ENCODE measurements at regions not wholly inside any gene's neighbourhood (a gene's known extent, or its start where the extent isn't known, plus 50 kb on each side); places are given as distances from the start of the nearest gene placed in this dataset.

DNA sequence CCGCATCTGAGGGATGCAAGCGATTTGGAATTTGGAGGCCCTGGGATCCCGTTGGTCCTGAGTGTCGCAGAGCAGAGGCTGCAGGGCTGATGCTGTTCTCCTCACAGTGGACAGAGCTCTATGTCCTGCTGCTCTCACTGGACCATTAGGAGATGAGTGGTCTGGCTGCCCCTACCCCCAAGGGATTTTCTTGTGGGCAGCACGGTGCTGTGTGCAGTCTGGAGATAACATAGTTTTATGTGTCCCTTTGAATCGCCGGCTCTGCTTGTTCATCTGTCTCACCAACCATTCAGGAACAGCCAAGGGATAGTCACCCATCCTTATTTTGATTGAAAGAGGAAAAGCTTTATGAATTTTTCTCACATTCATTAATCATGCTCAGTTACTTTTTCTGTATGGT, 49.9 kb downstream of the CHRM3 start:
- 86% methylated on average over 7 of the region's 7 CpGs for WGBS, 3 donors
- Histone ChIP-seq H3K27ac (no peak overlapping the region), H3K4me3 (no peak overlapping the region), H3K4me1 (no peaks in the 10 kb centered on the region), H3K36me3 (ENCODE audit: insufficient read depth in 1 of 2, low read depth in 1 of 2) (no peaks in the 10 kb centered on the region), H3K9me3 (no peaks in the 10 kb centered on the region), H3K27me3 (ENCODE audit: insufficient read depth in 3 of 3, low read length in 2 of 3) (no peaks in the 10 kb centered on the region)
- TF ChIP-seq, protein P1, sequence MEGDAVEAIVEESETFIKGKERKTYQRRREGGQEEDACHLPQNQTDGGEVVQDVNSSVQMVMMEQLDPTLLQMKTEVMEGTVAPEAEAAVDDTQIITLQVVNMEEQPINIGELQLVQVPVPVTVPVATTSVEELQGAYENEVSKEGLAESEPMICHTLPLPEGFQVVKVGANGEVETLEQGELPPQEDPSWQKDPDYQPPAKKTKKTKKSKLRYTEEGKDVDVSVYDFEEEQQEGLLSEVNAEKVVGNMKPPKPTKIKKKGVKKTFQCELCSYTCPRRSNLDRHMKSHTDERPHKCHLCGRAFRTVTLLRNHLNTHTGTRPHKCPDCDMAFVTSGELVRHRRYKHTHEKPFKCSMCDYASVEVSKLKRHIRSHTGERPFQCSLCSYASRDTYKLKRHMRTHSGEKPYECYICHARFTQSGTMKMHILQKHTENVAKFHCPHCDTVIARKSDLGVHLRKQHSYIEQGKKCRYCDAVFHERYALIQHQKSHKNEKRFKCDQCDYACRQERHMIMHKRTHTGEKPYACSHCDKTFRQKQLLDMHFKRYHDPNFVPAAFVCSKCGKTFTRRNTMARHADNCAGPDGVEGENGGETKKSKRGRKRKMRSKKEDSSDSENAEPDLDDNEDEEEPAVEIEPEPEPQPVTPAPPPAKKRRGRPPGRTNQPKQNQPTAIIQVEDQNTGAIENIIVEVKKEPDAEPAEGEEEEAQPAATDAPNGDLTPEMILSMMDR (IDR thresholded peaks at IDR 0.05), result no peak
- intact Hi-C loops (cut with DNase I), result no loop called here
- ATAC-seq (no peak), DNase-seq (no peak)

- H3K36me3 ChIP-seq (ENCODE audit: insufficient read depth in 1 of 2, low read depth in 1 of 2), result no peaks in the 10 kb centered on the region
- DNase-seq (no peak), ATAC-seq (no peak)
- TF ChIP-seq, protein P1 (IDR thresholded peaks at IDR 0.05), result no peak
- H3K27me3 ChIP-seq (ENCODE audit: insufficient read depth in 3 of 3, low read length in 2 of 3), result no peaks in the 10 kb centered on the region
- no peak overlapping the region for H3K4me3 ChIP-seq
- intact Hi-C loops (cut with DNase I), result no loop called here
- H3K9me3 ChIP-seq, result no peaks in the 10 kb centered on the region
- no peak overlapping the region for H3K27ac ChIP-seq
- no peaks in the 10 kb centered on the region for H3K4me1 ChIP-seq
These were observed 51.5 kb downstream of the CHRM3 start for GRCh38 chr1:239437822-239438221.

- H3K27ac ChIP-seq, result no peak overlapping the region
- H3K27me3 ChIP-seq (ENCODE audit: insufficient read depth in 3 of 3, low read length in 2 of 3), result no peaks in the 10 kb centered on the region
- intact Hi-C loops (cut with DNase I), result no loop called here
- no peaks in the 10 kb centered on the region for H3K4me1 ChIP-seq
- ATAC-seq (no peak), DNase-seq (no peak)
- 89 to 94% (median 92%) methylated on average over 1 of the region's 1 CpG for whole genome bisulfite sequencing, 3 donors
- no peak overlapping the region for H3K4me3 ChIP-seq
- H3K36me3 ChIP-seq (ENCODE audit: insufficient read depth in 1 of 2, low read depth in 1 of 2), result no peaks in the 10 kb centered on the region
- TF ChIP-seq, protein P1 (IDR thresholded peaks at IDR 0.05), result no peak
- no peaks in the 10 kb centered on the region for H3K9me3 ChIP-seq
These were observed 52.5 kb downstream of the CHRM3 start for GRCh38 chr1:239438891-239439290.

- H3K9me3 ChIP-seq, result no peaks in the 10 kb centered on the region
- WGBS, 3 donors, result 68 to 86% (median 81%) methylated on average over 5 of the region's 5 CpGs
- no peak overlapping the region for H3K27ac ChIP-seq
- DNase-seq, result no peak
- intact Hi-C loops (cut with DNase I), result no loop called here
- H3K36me3 ChIP-seq (ENCODE audit: insufficient read depth in 1 of 2, low read depth in 1 of 2), result no peaks in the 10 kb centered on the region
- H3K4me1 ChIP-seq, result no peaks in the 10 kb centered on the region
- TF ChIP-seq, protein P1 (IDR thresholded peaks at IDR 0.05), result no peak
- ATAC-seq, result no peak
- H3K4me3 ChIP-seq, result no peak overlapping the region
- H3K27me3 ChIP-seq (ENCODE audit: insufficient read depth in 3 of 3, low read length in 2 of 3), result no peaks in the 10 kb centered on the region
These were observed 57.0 kb downstream of the CHRM3 start for GRCh38 chr1:239443361-239443760.

- no peak overlapping the region for H3K4me3 ChIP-seq
- TF ChIP-seq, protein P1 (IDR thresholded peaks at IDR 0.05), result no peak
- ATAC-seq, result no peak
- H3K9me3 ChIP-seq, result no peaks in the 10 kb centered on the region
- H3K36me3 ChIP-seq (ENCODE audit: insufficient read depth in 1 of 2, low read depth in 1 of 2), result no peaks in the 10 kb centered on the region
- no peaks in the 10 kb centered on the region for H3K27me3 ChIP-seq (ENCODE audit: insufficient read depth in 3 of 3, low read length in 2 of 3)
- no peak for DNase-seq
- intact Hi-C loops (cut with DNase I), result no loop called here
- H3K4me1 ChIP-seq, result no peaks in the 10 kb centered on the region
- H3K27ac ChIP-seq, result no peak overlapping the region
These were observed 60.2 kb downstream of the CHRM3 start for GRCh38 chr1:239446611-239447010.
